Kidney epithelial cell (primary cell): ENCODE measurements at regions not wholly inside any gene's neighbourhood (a gene's known extent, or its start where the extent isn't known, plus 50 kb on each side); places are given as distances from the start of the nearest gene placed in this dataset.

Experiments used
- DNase-seq: peaks from one replicate; pipeline ENCODE4 v3.0.0-alpha.2; 2010; ENCODE audit warnings: low read depth
- H3K27me3 ChIP-seq: 2 replicates; pipeline ENCODE4 v1.6.0; 2011; ENCODE audit warnings: low read length; ENCODE audit not compliant: control insufficient read depth, insufficient read depth
- H3K36me3 ChIP-seq: 2 replicates; pipeline ENCODE4 v1.5.1; 2011; ENCODE audit warnings: low read length; ENCODE audit not compliant: control insufficient read depth, insufficient read depth
- H3K4me3 ChIP-seq: 2 replicates; pipeline ENCODE4 v1.5.1; 2011; ENCODE audit warnings: low read depth, mild to moderate bottlenecking, control low read depth, low read length
- CTCF ChIP-seq: IDR thresholded peaks from 2 replicates; pipeline ENCODE4 v1.5.1; 2011; ENCODE audit warnings: mild to moderate bottlenecking, moderate library complexity, low read length, control low read depth, inconsistent platforms; ENCODE audit not compliant: insufficient read depth, poor library complexity, severe bottlenecking

GRCh38 chr1:192024881-192025280 is 133.4 kb upstream of the RGS18 start:
- no peaks in the 10 kb centered on the region for H3K27me3 ChIP-seq
- DNase-seq = no peak
- H3K36me3 ChIP-seq = no peaks in the 10 kb centered on the region
- TF ChIP-seq CTCF = no peak
- no peak overlapping the region for H3K4me3 ChIP-seq

GRCh38 chr1:192038567-192038966 is 119.7 kb upstream of the RGS18 start:
- TF ChIP-seq CTCF = no peak
- DNase-seq = no peak
- Histone ChIP-seq H3K27me3 (no peaks in the 10 kb centered on the region), H3K4me3 (no peak overlapping the region), H3K36me3 (no peaks in the 10 kb centered on the region)

GRCh38 chr1:192045131-192045530 is 113.1 kb upstream of the RGS18 start:
- Histone ChIP-seq H3K4me3 (no peak overlapping the region), H3K36me3 (no peaks in the 10 kb centered on the region), H3K27me3 (no peaks in the 10 kb centered on the region)
- no peak for TF ChIP-seq CTCF
- DNase-seq = no peak

- TF ChIP-seq CTCF = no peak
- no peak overlapping the region for H3K4me3 ChIP-seq
- no peaks in the 10 kb centered on the region for H3K36me3 ChIP-seq
- DNase-seq = no peak
- no peaks in the 10 kb centered on the region for H3K27me3 ChIP-seq
Measured at GRCh38 chr1:192053531-192053971, 104.7 kb upstream of the RGS18 start.

- TF ChIP-seq CTCF = no peak
- no peaks in the 10 kb centered on the region for H3K27me3 ChIP-seq
- no peak for DNase-seq
Measured at GRCh38 chr1:192057766-192058165, 100.5 kb upstream of the RGS18 start.

GRCh38 chr1:192059407-192059806 is 98.9 kb upstream of the RGS18 start:
- DNase-seq = no peak
- H3K27me3 ChIP-seq = no peaks in the 10 kb centered on the region
- no peak overlapping the region for H3K4me3 ChIP-seq
- no peak for TF ChIP-seq CTCF
- H3K36me3 ChIP-seq = no peaks in the 10 kb centered on the region

More at GRCh38 chr1:192057766-192058165, 100.5 kb upstream of the RGS18 start:
- H3K36me3 ChIP-seq = no peaks in the 10 kb centered on the region
- no peak overlapping the region for H3K4me3 ChIP-seq
